T follicular helper cell (primary cell): ENCODE measurements at regions not wholly inside any gene's neighbourhood (a gene's known extent, or its start where the extent isn't known, plus 50 kb on each side); places are given as distances from the start of the nearest gene placed in this dataset.
"Not testable (repeated sequence)": the region's sequence is repeated elsewhere in the genome, so short reads cannot be mapped to it uniquely, and the experiment has no call there.

Source experiments
- DNase-seq: peaks from one replicate; pipeline ENCODE4 v3.0.0-alpha.2; 2020; ENCODE audit warnings: low read depth

GRCh38 chr4:102397056-102397455 is 51.8 kb upstream of the SLC39A8 start:
- DNase-seq, result not testable (repeated sequence)

GRCh38 chr4:102399021-102399420 is 53.7 kb upstream of the SLC39A8 start:
- no peak for DNase-seq

- no peak for DNase-seq
Measured at GRCh38 chr4:102400898-102401297, 55.6 kb upstream of the SLC39A8 start.

GRCh38 chr4:102402223-102402622 is 56.9 kb upstream of the SLC39A8 start:
- no peak for DNase-seq

GRCh38 chr4:102403116-102403515 is 57.8 kb upstream of the SLC39A8 start:
- no peak for DNase-seq

GRCh38 chr4:102404431-102404969 is 59.2 kb upstream of the SLC39A8 start:
- DNase-seq, result no peak

- DNase-seq, result no peak
Measured at GRCh38 chr4:102405821-102406401, 60.6 kb upstream of the SLC39A8 start.

- not testable (repeated sequence) for DNase-seq
Measured at GRCh38 chr4:102410884-102411283, 65.6 kb upstream of the SLC39A8 start.

GRCh38 chr4:102411408-102411807 is 66.1 kb upstream of the SLC39A8 start:
- DNase-seq, result no peak

GRCh38 chr4:102416765-102417164 is 71.5 kb upstream of the SLC39A8 start:
- DNase-seq, result no peak

GRCh38 chr4:102420563-102421398 is 75.5 kb upstream of the SLC39A8 start:
- no peak for DNase-seq

- no peak for DNase-seq
Measured at GRCh38 chr4:102422843-102423242, 77.6 kb upstream of the SLC39A8 start.

GRCh38 chr4:102423375-102423774 is 77.8 kb upstream of the NFKB1 start:
- DNase-seq, result no peak

GRCh38 chr4:102427371-102427998 is 73.7 kb upstream of the NFKB1 start:
- DNase-seq, result no peak

GRCh38 chr4:102428122-102428521 is 73.0 kb upstream of the NFKB1 start:
- no peak for DNase-seq

- DNase-seq, result no peak
Measured at GRCh38 chr4:102429553-102429952, 71.6 kb upstream of the NFKB1 start.

- DNase-seq, result no peak
Measured at GRCh38 chr4:102430461-102430910, 70.7 kb upstream of the NFKB1 start.

GRCh38 chr4:102431608-102431961 is 69.6 kb upstream of the NFKB1 start:
- no peak for DNase-seq

- DNase-seq, result no peak
Measured at GRCh38 chr4:102437111-102437510, 64.0 kb upstream of the NFKB1 start.

GRCh38 chr4:102438396-102439235 is 62.5 kb upstream of the NFKB1 start:
- DNase-seq, result no peak

- no peak for DNase-seq
Measured at GRCh38 chr4:102439236-102439614, 61.9 kb upstream of the NFKB1 start.

- no peak for DNase-seq
Measured at GRCh38 chr4:102439812-102440211, 61.3 kb upstream of the NFKB1 start.
